ENCODE measurements at regions not wholly inside any gene's neighbourhood (a gene's known extent, or its start where the extent isn't known, plus 50 kb on each side); places are given as distances from the start of the nearest gene placed in this dataset.

DNA sequence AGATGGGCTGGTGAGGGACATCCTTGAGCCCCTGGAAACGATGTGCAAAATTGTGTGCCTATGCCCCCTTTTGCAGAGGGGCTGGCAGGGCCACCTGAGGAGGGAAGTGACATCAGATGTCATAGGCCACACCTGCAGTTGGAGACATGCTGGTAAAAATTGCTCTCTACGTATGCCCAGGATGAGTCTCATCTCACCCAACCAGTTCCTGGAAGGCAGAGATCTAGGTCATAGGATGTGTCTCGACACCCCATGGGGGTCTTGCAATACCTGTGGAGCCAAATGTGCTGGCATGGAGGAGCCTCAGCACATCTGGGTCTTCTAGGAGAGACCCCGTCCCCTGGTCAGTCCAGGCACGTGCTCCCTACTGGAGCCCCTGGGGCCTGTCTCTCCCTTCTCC, 96.5 kb upstream of the TLE3 start:
- peaks cover 4 to 6% of the 10 kb centered on the region in 2 donors for H3K9me3 Mint-ChIP-seq
- ATAC-seq (no peak), DNase-seq (ENCODE audit: low spot score in 2 of 2) (no peak)
- peaks cover 0 to 5% of the 10 kb centered on the region in 2 donors for H3K36me3 Mint-ChIP-seq
- no peak overlapping the region for H3K27ac Mint-ChIP-seq

DNA sequence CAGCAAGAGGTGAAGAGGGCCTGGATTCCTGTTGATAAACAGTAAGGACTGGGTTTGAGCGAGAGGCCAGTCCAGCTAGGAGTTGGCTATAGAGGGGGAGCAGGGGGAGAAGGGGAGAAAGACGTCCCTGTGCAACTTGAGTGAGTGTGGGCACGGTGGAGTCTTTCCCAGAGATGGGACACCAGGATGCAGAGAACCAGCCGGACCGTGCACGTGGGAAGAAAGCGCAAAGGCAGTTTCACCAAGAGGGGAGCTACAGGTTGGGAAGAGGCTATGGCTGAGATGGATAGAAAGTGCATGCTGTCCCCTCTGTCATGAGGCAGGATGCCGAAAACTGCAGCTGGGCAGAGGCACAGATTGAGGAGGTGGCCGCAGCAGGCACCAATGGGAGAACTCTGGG, 96.0 kb upstream of the TLE3 start:
- Mint-ChIP-seq H3K27ac (no peak overlapping the region), H3K9me3 (peaks cover 4 to 6% of the 10 kb centered on the region in 2 donors), H3K36me3 (peaks cover 0 to 5% of the 10 kb centered on the region in 2 donors)
- DNase-seq (ENCODE audit: low spot score in 2 of 2) (no peak), ATAC-seq (no peak)

- H3K9me3 Mint-ChIP-seq: peaks cover 4 to 6% of the 10 kb centered on the region in 2 donors
- peaks cover 0 to 5% of the 10 kb centered on the region in 2 donors for H3K36me3 Mint-ChIP-seq
- DNase-seq (ENCODE audit: low spot score in 2 of 2) (no peak), ATAC-seq (no peak)
- no peak overlapping the region for H3K27ac Mint-ChIP-seq
These were observed 94.8 kb upstream of the TLE3 start for GRCh38 chr15:70192490-70192889.

DNA sequence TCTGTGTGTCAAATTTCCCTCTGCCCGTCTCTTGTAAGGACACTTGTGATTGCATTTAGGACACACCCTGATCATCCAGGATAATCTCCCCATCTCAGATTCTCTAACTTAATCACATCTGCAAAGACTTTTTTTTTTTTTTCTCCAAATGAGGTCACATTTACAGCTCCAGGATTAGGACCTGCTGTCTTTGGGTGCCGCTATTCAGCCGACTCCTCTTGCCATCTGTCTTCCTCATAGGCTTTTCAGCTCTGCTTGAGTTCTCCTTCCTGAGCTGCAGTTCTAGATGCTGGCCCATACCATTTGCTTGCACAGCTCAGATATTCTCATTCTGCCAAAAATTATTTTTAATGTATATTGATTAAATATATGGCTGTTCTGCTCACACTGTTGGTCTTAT, 94.3 kb upstream of the TLE3 start:
- DNase-seq (ENCODE audit: low spot score in 2 of 2) (no peak), ATAC-seq (no peak)
- no peak overlapping the region for H3K27ac Mint-ChIP-seq
- peaks cover 0 to 5% of the 10 kb centered on the region in 2 donors for H3K36me3 Mint-ChIP-seq
- peaks cover 4 to 6% of the 10 kb centered on the region in 2 donors for H3K9me3 Mint-ChIP-seq

GRCh38 chr15:70190965-70191364, 93.2 kb upstream of the TLE3 start:
- H3K9me3 Mint-ChIP-seq: peaks cover 4 to 6% of the 10 kb centered on the region in 2 donors
- no peak for ATAC-seq
- no peak for DNase-seq (ENCODE audit: low spot score in 2 of 2)
- no peak overlapping the region for H3K27ac Mint-ChIP-seq
- H3K36me3 Mint-ChIP-seq: peaks cover 0 to 5% of the 10 kb centered on the region in 2 donors

DNA sequence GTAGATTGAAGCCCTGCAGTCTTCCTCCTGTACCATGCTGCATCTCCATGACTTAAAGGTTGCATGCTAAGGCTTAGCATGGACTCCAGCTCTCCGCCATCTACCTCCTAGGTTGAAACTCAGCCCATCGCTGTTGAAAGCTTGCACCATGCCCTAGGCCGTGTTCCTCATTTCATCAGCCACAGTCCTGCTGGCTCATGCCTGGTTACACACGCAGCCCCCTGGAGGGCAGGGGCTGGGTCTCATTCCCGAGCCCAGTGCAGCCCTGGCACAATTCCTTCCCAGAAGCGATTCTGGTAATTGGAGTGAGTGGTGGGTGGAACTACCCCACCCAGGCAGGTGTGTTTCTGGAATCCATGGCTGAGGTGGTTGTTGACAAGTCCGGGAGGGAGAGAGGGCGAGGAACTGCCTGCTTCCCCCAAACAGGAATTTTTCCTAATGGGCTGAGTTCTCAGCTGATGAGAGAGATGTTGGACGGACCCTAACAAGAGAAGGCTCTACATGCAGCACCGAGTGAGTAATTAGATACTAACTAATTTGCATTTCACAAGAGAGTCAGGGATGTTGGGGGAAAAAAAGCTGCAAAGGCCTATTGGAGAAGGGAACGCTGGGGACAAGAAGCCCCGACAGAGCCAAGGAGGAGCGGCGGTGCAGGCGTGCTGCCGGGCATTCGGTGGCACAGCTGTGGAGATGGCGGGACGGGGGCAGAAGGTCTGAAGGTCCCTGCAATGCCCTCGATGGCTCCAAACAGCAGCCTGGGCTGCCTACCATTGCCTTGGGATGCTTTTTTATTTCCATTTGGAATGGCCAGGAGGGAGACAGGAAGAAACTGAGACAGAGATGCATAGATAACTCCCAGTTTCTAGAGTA, 92.3 kb upstream of the TLE3 start:
- ATAC-seq (no peak), DNase-seq (ENCODE audit: low spot score in 2 of 2) (no peak)
- peaks cover 4 to 6% of the 10 kb centered on the region in 2 donors for H3K9me3 Mint-ChIP-seq
- peaks cover 0 to 5% of the 10 kb centered on the region in 2 donors for H3K36me3 Mint-ChIP-seq
- peak overlapping the region in 1 of 2 donors; percentile 7 for H3K27ac Mint-ChIP-seq

DNA sequence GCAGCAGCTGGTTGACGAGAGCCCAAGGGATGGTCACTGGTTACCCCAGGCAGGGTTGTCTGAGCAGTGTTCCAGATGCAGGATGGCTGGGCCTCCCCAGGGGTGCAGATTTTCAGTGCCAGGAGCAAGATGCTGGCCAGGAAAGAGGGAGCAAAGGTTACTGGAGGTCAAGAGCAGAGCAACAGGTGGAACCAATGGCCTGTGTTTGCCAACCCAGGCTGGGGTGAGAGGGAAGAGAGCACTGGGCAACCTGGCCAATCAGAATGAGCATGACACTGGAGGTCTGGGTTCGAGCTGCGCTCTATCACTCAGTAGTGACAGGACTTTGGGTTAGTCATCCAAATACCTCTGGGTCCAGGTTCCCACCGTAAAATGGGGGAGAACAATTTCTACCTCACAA, 90.6 kb upstream of the TLE3 start:
- peaks cover 0 to 5% of the 10 kb centered on the region in 2 donors for H3K36me3 Mint-ChIP-seq
- H3K27ac Mint-ChIP-seq: no peak overlapping the region
- ATAC-seq (no peak), DNase-seq (ENCODE audit: low spot score in 2 of 2) (no peak)
- peaks cover 4 to 6% of the 10 kb centered on the region in 2 donors for H3K9me3 Mint-ChIP-seq

DNA sequence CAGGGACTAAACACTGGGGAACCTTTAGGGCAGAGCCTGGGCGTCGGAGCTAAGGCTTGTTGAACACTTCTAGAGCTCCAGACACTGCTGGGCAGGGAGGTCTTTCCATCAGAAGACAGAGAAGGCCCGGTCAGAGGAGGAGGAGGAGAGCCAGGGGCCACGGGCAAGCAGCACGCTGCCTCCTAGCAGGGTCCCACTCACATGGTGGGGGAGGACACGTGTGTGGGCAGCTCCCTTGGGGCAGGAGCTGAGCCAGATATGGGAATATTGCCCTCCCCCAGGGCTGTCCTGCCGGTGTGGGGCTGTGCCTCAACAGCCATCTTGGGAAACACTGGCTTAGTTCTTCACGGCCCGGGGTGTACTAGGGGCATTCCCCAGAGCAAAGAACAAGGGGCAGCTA, 89.6 kb upstream of the TLE3 start:
- Mint-ChIP-seq H3K9me3 (peaks cover 4 to 6% of the 10 kb centered on the region in 2 donors), H3K36me3 (peaks cover 0 to 5% of the 10 kb centered on the region in 2 donors), H3K27ac (no peak overlapping the region)
- no peak for ATAC-seq
- DNase-seq (ENCODE audit: low spot score in 2 of 2): no peak

- ATAC-seq (no peak), DNase-seq (ENCODE audit: low spot score in 2 of 2) (no peak)
- no peaks in the 10 kb centered on the region for H3K36me3 Mint-ChIP-seq
- no peak overlapping the region for H3K27ac Mint-ChIP-seq
- H3K9me3 Mint-ChIP-seq: no peaks in the 10 kb centered on the region
These were observed 88.4 kb upstream of the TLE3 start for GRCh38 chr15:70186152-70186551.

GRCh38 chr15:70185251-70185711, 87.6 kb upstream of the TLE3 start:
- H3K27ac Mint-ChIP-seq: no peak overlapping the region
- DNase-seq (ENCODE audit: low spot score in 2 of 2) (no peak), ATAC-seq (no peak)
- no peaks in the 10 kb centered on the region for H3K36me3 Mint-ChIP-seq
- no peaks in the 10 kb centered on the region for H3K9me3 Mint-ChIP-seq

GRCh38 chr15:70182858-70183695, 85.4 kb upstream of the TLE3 start:
- no peak for ATAC-seq
- Mint-ChIP-seq H3K36me3 (no peaks in the 10 kb centered on the region), H3K27ac (no peak overlapping the region), H3K9me3 (no peaks in the 10 kb centered on the region)
- DNase-seq (ENCODE audit: low spot score in 2 of 2): no peak

- ATAC-seq: no peak
- H3K27ac Mint-ChIP-seq: no peak overlapping the region
- DNase-seq (ENCODE audit: low spot score in 2 of 2): no peak
- no peaks in the 10 kb centered on the region for H3K9me3 Mint-ChIP-seq
- H3K36me3 Mint-ChIP-seq: no peaks in the 10 kb centered on the region
These were observed 84.0 kb upstream of the TLE3 start for GRCh38 chr15:70181626-70182255.

DNA sequence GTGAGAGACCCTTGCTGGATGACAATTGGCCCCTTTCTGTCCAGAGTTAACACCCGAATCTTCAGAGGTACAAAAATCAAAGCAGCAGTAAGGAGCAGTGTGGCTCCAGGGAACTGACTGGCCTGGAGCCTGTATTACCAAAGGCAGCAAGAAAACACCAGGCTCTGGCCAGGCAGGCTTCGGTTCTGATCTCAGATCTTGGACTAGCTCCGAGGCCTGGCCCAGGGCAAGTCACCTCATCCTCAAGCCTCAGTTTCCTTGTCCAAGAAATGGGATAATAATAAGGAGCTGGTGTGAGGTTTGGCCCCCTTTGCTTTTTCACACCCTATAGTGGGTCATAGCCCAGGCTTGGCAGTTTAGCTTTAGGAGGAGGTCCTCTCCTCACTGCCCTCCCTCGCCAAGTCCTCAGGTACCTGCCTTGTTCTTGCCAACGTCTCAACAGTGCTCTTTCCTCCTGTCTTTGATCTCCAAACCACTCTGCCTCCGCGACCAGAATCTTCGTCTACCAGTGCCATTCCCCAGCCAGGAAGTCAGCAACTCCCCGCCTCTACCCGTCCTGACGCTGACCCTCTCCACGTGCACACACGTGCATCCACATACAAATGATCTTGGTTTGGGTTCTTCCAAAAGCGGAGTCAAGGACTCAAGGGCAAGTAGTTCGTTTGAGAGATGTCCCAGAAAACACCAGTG, 82.6 kb upstream of the TLE3 start:
- ATAC-seq (no peak), DNase-seq (ENCODE audit: low spot score in 2 of 2) (no peak)
- H3K9me3 Mint-ChIP-seq: no peaks in the 10 kb centered on the region
- no peak overlapping the region for H3K27ac Mint-ChIP-seq
- no peaks in the 10 kb centered on the region for H3K36me3 Mint-ChIP-seq

- no peak for ATAC-seq
- Mint-ChIP-seq H3K27ac (no peak overlapping the region), H3K36me3 (no peaks in the 10 kb centered on the region), H3K9me3 (no peaks in the 10 kb centered on the region)
- no peak for DNase-seq (ENCODE audit: low spot score in 2 of 2)
These were observed 81.7 kb upstream of the TLE3 start for GRCh38 chr15:70179309-70179892.

DNA sequence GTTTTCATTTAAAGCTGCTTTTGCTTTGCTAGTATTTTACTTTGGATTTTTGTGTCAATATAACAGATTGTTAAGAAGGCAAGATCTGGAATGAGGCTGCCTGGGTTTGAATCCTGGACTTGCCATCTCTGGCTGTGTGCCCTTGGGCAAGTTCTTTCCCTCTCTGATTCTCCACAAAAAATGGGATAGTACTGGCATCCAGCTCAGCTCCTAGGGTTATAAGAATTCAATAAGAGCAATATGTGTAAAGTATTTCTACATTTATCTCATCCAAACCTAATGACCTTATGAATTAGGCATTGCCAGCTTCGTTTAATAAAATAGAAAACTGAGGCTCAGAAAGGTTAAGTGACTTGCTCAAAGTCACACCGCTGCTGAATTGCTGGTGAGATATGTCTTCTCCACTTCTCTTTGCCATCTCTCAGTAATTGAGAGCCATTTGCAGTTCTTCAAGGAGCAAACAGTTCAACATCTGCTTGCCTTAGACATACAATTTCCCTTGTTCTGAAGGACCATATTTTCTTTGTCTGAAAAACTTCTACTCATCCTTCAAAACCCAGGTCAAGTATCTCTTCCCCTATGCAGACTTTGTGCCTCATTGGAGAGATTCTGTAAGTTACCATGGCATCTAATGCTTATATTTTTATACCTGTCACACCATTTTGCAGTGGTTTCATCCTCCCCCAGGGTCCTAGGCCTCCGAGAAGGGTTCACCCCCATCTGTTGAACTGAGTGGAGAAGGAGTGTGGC, 80.8 kb upstream of the TLE3 start:
- no peak for ATAC-seq
- DNase-seq (ENCODE audit: low spot score in 2 of 2): no peak
- Mint-ChIP-seq H3K27ac (no peak overlapping the region), H3K9me3 (no peaks in the 10 kb centered on the region), H3K36me3 (no peaks in the 10 kb centered on the region)
